ENCODE measurements at regions not wholly inside any gene's neighbourhood (a gene's known extent, or its start where the extent isn't known, plus 50 kb on each side); places are given as distances from the start of the nearest gene placed in this dataset.

DNA sequence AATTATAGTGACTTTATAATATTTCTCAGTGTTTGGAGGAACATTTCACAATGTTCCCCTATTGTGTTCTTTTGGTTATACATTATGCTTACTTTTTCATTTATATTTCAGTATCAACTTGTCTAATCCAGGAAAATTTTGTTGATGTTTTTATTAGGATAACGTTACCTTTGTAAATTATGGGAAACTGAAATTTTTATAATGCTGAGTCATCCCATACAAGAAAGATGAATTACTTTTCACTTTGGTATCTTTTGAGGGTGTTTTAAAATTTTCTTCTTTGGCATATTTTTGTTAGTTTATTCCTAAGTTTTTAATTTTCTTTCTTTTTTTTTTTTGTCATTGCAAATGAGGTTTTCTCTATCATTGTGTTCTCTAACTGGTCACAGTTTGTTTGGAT, 542.7 kb downstream of the SLC16A7 start:
- no peak for DNase-seq (ENCODE audit: low read depth)

GRCh38 chr12:60144395-60144794, 548.6 kb downstream of the SLC16A7 start:
- DNase-seq (ENCODE audit: low read depth), result no peak

DNA sequence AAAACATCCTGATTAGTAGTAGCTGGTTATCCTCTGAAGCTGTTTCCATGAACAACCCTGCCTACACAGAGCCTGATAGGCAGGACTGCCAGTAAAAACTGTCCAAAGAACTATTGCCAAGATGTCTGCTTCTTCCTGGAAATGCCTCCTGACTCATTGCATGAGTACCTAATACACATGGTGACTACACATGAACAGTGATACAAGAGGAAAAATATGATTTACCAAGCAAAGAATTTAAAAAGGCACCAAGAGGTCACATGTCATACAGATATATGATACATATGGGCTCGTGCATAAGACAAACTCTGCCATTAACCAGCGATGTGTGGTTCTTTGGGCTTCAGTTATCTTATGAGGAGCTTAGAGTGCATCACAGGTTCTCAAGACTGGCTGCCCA, 552.3 kb downstream of the SLC16A7 start:
- peak; percentile 84 for DNase-seq (ENCODE audit: low read depth)

- DNase-seq (ENCODE audit: low read depth), result peak; percentile 76
These were observed 553.0 kb downstream of the SLC16A7 start for GRCh38 chr12:60148831-60149230.

- no peak for DNase-seq (ENCODE audit: low read depth)
These were observed 556.9 kb downstream of the SLC16A7 start for GRCh38 chr12:60152756-60153155.

DNA sequence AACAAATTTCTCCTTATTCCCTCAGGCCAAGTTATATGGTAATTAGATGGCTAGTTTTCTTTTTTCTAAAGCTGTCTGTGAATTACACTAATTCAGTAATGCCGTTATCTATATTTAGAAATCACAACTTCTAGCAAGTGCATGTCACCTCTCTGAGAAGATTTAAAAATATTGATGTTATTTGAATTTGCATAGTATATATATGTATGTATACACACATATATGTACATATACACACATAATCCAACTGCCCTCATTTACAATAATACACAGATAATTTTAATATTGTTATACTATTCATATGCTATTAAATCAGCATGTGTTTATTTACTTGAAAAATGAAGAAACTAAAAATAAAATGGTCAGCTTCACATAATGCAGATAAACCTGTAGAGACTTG, 563.9 kb downstream of the SLC16A7 start:
- DNase-seq (ENCODE audit: low read depth), result no peak

- no peak for DNase-seq (ENCODE audit: low read depth)
These were observed 567.3 kb downstream of the SLC16A7 start for GRCh38 chr12:60162988-60163720.

- DNase-seq (ENCODE audit: low read depth), result no peak
These were observed 570.0 kb downstream of the SLC16A7 start for GRCh38 chr12:60165781-60166180.

DNA sequence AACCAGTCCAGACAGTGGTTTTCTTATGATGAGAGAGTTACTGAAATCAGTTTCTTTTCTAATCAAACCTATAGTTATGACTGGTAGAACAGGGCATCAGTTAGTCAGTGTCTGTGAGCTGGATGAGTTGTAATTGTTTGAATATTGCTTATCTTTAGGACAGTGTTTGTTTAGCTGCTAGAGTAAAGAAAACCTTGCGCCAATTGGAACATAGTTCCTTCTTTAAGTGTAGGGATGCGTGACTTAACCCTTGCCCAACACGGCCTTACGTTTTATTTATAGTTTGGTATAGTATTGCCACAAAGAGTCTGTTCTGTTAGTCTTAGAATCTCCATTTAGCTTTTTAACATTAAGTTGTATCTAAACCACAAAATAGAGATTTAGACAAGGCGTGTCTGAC, 572.6 kb downstream of the SLC16A7 start:
- DNase-seq (ENCODE audit: low read depth), result no peak

DNA sequence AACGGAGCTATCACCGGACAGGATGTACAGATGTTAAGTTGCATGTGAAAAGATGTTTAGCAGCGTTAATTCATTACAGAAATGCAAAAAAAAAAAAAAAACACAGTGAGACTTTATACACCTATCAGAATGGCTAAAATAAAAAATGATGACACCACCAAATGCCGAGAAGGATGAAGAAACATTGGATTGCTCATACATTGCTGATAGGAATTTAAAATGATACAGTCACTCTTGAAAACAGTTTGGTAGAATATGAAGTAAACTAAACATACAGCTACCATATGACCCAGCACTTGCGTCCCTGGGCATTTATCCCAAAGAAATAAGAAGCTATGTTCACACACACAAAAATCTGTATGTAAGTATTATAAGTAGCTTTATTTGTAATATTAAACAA, 574.1 kb downstream of the SLC16A7 start:
- DNase-seq (ENCODE audit: low read depth), result no peak

DNA sequence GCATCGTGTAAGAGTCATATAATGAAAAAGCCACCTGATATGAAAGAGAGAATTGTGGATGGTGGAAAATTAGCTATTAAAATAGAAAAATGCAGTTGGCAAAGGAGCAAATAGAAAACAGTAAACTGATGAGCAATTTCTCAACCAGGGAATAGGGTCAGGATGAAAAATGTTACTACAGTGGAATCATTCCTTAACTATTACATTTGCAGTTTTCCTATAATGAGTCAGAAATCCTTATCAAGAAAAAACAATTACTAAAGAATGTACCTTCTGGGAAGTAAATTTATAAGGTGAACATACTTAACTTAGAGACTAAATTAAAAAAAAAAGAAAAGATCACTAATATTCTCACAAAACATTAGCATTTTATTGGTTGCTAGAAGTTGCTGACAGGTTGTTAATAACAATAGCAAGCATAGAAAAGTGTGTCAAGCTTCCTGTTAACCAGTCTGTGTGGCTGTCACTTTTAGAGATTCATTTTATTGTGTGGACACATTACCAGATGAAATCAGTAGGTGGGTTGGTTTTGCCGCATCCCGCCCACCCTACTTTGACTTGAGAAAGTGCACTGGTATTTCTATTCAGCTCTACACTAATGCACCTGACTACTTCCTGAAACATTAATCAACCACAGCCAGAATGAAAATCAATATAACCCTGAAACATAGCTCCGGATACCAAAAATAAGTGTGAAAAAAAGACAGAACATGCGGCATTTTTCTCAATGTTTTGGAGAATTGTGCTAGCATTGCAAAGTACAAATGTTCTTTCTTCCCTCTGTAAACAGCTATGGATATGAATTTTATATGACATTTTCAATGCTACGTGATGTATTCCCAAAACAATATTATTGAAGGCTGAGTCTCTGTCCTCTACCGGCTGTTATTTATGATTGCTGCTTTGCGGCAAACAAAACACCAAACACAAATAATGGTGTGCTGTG, 576.7 kb downstream of the SLC16A7 start:
- no peak for DNase-seq (ENCODE audit: low read depth)

DNA sequence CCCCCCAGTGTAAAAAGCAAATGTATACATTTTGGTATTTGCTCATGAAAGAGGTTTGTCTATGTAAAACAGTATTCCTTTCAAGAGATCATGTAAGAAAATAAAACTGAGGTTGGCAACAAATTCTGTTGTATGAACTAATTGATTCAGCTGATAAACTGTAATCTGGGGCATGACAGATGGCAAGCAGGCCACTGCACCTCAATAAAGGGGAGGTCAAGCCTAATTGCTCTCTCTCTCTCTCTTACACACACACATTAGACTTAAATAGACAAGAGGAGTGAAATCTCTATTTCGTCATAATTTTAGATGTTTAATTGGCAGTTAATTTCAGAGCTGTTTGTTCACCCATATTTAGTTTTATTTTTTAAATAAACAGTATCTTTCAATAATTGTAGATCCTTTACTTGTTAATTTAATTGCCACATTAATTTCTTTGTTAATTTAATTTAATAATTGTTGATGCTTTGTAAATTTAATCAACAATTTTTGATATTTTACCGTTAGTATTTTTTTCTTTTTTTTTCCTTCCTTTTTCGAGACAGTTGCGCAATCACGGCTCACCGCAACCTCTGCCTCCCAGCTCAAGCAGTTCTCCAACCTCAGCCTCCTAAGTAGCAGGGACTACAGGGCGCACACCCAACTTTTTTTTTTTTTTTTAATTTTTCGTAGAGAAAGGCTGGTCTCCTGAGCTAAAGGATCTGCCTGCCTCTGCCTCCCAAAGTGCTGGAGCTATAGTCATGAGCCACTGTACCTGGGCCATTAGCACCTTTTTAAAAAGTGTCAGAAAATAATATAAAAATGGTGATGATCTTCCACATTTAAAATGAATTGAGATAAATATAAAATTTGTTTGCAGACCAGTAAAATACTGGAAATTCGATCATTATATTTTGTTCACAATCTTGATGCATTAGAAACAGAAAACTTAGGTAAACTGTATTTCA, 577.7 kb downstream of the SLC16A7 start:
- DNase-seq (ENCODE audit: low read depth), result no peak

GRCh38 chr12:60174476-60174875, 578.6 kb downstream of the SLC16A7 start:
- DNase-seq (ENCODE audit: low read depth), result no peak

DNA sequence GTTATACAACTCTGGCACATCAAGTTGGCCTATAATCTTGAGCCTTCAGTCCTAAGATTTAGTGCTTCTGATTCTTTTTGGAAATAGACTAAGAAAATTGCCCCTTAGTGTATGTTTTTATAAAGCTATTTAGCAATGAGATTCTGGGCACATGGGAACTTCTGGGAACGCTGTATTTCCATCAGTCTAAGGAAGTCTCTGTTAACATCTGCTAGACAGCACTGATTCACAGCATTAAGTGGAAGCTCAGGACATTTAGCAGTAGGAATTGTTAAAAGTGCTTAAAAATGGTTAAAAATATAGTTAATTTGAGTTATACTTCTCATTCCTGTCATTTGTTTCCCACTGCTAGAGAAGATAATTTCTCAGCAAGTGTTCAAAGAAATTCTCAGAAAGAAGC, 579.1 kb downstream of the SLC16A7 start:
- DNase-seq (ENCODE audit: low read depth), result no peak

DNA sequence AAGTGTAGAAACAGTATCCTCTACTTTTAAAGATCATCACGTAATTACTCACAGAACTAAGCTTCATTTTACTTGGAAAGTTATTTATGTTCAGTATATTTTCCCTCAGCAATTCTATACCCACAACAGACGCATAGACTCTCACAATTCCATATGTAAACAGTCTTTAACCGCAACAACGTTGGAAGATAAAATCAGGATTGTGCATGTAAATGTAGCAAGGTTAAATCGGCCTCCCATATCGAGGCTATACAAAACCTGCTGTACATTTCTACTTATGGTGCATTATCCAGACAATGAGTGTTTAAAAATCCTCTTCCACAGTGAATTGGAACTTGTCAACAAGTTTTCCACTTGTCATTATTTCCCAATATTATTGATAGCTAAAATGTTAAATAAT, 581.1 kb downstream of the SLC16A7 start:
- DNase-seq (ENCODE audit: low read depth), result no peak

GRCh38 chr12:60180298-60180697, 584.5 kb downstream of the SLC16A7 start:
- DNase-seq (ENCODE audit: low read depth), result no peak

DNA sequence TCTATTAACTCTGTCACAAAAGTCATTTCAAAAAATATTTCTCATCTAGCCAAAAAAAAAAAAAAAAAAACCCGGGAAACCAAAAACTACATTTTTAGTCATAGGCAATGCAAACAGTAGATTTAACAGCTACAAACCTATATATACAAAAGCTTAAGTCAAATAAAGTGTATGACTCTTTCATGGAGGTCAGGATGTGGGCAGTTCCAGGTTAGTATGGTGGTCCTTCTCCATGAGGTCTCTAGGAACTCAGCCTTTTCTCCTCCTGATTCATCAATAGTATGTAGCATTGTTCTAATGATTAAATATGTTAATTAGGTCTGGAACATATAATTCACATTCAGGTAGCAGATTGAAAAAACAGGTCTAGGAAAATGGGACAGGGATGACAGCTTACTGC, 586.5 kb downstream of the SLC16A7 start:
- DNase-seq (ENCODE audit: low read depth), result no peak

GRCh38 chr12:60184096-60184495, 588.3 kb downstream of the SLC16A7 start:
- DNase-seq (ENCODE audit: low read depth), result no peak

GRCh38 chr12:60185060-60185459, 589.2 kb downstream of the SLC16A7 start:
- DNase-seq (ENCODE audit: low read depth), result no peak

DNA sequence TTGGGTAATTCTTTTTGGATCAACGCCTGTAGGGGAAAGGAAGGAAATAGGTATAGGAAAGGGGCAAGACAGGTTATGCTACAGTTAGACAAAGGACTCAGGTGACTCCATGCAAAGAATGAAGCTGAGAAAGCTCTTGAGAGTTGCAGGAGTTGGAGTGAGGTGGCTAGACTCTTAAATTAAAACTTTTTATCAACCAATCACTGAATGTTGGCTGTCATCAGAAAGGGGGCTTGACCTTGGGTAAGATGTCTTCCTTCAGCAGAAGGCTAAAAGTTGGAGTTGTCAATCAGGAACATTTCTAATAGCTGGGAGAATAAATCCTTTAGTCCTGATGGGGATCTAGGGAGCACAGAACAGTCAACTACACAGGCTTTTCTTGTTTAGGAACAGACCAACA, 595.4 kb downstream of the SLC16A7 start:
- DNase-seq (ENCODE audit: low read depth), result no peak

DNA sequence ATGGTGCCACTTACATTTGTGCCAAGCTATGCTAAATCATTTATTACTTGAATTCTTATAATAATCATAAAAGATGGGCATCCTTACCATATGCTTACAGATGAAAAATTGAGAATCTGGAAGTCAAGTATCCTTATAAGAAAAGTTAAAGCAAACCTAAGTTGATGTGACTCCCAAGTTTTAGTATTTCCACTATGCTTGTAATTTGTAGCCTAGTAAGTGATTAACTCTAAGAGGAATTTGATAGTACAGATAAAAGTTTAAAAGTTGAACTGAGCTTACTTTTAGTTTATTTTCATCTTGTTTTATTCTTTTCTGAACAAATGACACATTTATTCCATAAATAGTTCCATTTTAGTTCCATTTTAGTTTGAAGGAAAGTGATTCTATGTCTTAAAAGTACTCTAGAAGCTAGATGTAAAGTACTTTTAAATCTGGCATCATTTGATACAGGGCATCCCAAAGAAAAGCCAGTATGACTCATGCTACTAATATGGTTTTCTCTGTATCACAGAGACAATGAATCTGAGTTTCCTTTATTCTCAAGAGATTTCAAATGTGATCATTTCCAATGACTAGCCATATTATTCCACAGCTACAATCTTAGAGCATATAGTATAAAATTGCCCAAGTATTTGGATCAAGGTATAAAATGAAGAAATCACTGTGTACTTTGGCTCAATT, 596.0 kb downstream of the SLC16A7 start:
- no peak for DNase-seq (ENCODE audit: low read depth)

DNA sequence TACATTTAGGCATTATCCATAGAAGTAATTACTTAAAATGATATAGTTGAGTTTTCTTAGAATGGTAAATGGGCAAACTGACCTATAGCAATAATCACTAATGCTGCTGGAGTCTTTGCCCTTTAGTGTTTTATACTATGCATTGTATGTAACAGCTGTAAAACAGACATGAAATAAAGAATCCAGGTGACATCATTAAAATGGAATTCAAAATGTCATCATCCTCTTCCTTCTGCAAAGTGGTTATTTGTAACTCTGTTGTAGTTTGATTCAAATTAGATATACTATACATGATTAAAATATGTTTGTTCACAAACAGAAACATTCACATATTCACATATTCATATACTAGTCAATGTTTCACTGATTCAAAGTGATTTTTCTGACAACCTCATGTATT, 598.8 kb downstream of the SLC16A7 start:
- no peak for DNase-seq (ENCODE audit: low read depth)

Measured in HS-27A (cell line).